ENCODE measurements at regions not wholly inside any gene's neighbourhood (a gene's known extent, or its start where the extent isn't known, plus 50 kb on each side); places are given as distances from the start of the nearest gene placed in this dataset.

DNA sequence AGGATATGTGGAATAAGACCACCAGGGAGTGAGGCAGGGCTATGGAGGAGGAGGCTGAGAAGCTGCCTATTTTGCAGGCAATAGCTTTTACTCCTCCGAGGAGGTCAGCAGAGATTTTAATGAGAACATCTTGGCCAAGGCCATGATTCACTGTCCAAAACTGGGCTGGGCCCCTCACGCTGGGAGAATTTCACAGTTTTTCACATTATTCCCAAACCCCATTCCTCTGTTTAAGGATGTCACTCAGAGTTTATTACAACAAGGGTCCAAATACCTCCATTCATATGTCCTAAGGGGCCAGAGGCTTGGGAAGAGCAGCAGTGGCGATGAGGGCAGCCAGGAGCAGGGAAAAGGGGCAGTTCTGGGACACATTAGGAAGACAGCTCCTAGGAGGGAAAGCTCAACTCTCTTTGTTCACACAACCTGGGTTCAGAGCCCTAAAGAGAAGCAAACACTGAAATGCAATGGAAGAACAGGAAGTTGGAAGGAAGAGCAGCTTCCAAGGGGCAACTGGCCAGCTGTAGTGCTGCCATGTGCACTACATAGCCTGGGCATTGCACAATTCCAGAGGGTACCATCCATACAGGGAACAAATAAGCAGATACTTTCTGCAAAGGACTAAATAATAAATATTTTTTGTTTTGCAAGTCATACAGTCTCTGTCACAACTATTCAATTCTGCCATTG, 283.2 kb downstream of the NUAK1 start:
- Histone ChIP-seq H3K4me3 (replicated peaks in 1 of 3; ENCODE audit: insufficient read depth in 1 of 3, low read depth in 2 of 3, low read length in 3 of 3) (no peak overlapping the region), H3K27me3 (ENCODE audit: control insufficient read depth in 1 of 2, insufficient read depth in 2 of 2, low read length in 2 of 2) (no peaks in the 10 kb centered on the region), H3K36me3 (replicated peaks in 1 of 2; ENCODE audit: control insufficient read depth in 1 of 2, insufficient read depth in 2 of 2, low read length in 2 of 2) (no peaks in the 10 kb centered on the region), H3K4me1 (ENCODE audit: insufficient read depth, low read length) (no peaks in the 10 kb centered on the region), H3K27ac (ENCODE audit: extremely low read length, insufficient read depth, low read length) (no peak overlapping the region), H4K20me1 (ENCODE audit: insufficient read depth, low read length) (no peaks in the 10 kb centered on the region), H2AFZ (ENCODE audit: low read length) (no peak overlapping the region), H3K4me2 (ENCODE audit: low read depth, low read length) (no peak overlapping the region), H3K9ac (ENCODE audit: insufficient read depth, low read depth, low read length) (no peak overlapping the region), H3K79me2 (ENCODE audit: insufficient read depth, low read length) (no peaks in the 10 kb centered on the region), H3K9me3 (ENCODE audit: low read length) (no peaks in the 10 kb centered on the region)
- DNase-seq (ENCODE audit: low spot score) (no peak), ATAC-seq (no peak), FAIRE-seq (no peak)
- WGBS (ENCODE audit: low lambda C conversion rate): 18% methylated on average over 3 of the region's 3 CpGs
- TF ChIP-seq, protein P1, sequence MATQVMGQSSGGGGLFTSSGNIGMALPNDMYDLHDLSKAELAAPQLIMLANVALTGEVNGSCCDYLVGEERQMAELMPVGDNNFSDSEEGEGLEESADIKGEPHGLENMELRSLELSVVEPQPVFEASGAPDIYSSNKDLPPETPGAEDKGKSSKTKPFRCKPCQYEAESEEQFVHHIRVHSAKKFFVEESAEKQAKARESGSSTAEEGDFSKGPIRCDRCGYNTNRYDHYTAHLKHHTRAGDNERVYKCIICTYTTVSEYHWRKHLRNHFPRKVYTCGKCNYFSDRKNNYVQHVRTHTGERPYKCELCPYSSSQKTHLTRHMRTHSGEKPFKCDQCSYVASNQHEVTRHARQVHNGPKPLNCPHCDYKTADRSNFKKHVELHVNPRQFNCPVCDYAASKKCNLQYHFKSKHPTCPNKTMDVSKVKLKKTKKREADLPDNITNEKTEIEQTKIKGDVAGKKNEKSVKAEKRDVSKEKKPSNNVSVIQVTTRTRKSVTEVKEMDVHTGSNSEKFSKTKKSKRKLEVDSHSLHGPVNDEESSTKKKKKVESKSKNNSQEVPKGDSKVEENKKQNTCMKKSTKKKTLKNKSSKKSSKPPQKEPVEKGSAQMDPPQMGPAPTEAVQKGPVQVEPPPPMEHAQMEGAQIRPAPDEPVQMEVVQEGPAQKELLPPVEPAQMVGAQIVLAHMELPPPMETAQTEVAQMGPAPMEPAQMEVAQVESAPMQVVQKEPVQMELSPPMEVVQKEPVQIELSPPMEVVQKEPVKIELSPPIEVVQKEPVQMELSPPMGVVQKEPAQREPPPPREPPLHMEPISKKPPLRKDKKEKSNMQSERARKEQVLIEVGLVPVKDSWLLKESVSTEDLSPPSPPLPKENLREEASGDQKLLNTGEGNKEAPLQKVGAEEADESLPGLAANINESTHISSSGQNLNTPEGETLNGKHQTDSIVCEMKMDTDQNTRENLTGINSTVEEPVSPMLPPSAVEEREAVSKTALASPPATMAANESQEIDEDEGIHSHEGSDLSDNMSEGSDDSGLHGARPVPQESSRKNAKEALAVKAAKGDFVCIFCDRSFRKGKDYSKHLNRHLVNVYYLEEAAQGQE (IDR thresholded peaks at IDR 0.05; ENCODE audit: borderline replicate concordance in 1 of 2, low read depth in 1 of 2, low read length in 2 of 2): no peak
- TF ChIP-seq ZNF136 (CRISPR knock-in tag; IDR thresholded peaks at IDR 0.05; ENCODE audit: low read depth) (no peak), ZSCAN31 (CRISPR knock-in tag; IDR thresholded peaks at IDR 0.05; ENCODE audit: low read depth) (no peak)
- TF ChIP-seq, protein P2, sequence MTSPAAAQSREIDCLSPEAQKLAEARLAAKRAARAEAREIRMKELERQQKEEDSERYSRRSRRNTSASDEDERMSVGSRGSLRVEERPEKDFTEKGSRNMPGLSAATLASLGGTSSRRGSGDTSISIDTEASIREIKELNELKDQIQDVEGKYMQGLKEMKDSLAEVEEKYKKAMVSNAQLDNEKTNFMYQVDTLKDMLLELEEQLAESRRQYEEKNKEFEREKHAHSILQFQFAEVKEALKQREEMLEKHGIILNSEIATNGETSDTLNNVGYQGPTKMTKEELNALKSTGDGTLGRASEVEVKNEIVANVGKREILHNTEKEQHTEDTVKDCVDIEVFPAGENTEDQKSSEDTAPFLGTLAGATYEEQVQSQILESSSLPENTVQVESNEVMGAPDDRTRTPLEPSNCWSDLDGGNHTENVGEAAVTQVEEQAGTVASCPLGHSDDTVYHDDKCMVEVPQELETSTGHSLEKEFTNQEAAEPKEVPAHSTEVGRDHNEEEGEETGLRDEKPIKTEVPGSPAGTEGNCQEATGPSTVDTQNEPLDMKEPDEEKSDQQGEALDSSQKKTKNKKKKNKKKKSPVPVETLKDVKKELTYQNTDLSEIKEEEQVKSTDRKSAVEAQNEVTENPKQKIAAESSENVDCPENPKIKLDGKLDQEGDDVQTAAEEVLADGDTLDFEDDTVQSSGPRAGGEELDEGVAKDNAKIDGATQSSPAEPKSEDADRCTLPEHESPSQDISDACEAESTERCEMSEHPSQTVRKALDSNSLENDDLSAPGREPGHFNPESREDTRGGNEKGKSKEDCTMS (CRISPR knock-in tag; conservative IDR thresholded peaks at IDR 0.05): no peak
- TF ChIP-seq, protein P3, sequence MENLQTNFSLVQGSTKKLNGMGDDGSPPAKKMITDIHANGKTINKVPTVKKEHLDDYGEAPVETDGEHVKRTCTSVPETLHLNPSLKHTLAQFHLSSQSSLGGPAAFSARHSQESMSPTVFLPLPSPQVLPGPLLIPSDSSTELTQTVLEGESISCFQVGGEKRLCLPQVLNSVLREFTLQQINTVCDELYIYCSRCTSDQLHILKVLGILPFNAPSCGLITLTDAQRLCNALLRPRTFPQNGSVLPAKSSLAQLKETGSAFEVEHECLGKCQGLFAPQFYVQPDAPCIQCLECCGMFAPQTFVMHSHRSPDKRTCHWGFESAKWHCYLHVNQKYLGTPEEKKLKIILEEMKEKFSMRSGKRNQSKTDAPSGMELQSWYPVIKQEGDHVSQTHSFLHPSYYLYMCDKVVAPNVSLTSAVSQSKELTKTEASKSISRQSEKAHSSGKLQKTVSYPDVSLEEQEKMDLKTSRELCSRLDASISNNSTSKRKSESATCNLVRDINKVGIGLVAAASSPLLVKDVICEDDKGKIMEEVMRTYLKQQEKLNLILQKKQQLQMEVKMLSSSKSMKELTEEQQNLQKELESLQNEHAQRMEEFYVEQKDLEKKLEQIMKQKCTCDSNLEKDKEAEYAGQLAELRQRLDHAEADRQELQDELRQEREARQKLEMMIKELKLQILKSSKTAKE (CRISPR knock-in tag; IDR thresholded peaks at IDR 0.05; ENCODE audit: borderline replicate concordance): no peak
- TF ChIP-seq, protein P4, sequence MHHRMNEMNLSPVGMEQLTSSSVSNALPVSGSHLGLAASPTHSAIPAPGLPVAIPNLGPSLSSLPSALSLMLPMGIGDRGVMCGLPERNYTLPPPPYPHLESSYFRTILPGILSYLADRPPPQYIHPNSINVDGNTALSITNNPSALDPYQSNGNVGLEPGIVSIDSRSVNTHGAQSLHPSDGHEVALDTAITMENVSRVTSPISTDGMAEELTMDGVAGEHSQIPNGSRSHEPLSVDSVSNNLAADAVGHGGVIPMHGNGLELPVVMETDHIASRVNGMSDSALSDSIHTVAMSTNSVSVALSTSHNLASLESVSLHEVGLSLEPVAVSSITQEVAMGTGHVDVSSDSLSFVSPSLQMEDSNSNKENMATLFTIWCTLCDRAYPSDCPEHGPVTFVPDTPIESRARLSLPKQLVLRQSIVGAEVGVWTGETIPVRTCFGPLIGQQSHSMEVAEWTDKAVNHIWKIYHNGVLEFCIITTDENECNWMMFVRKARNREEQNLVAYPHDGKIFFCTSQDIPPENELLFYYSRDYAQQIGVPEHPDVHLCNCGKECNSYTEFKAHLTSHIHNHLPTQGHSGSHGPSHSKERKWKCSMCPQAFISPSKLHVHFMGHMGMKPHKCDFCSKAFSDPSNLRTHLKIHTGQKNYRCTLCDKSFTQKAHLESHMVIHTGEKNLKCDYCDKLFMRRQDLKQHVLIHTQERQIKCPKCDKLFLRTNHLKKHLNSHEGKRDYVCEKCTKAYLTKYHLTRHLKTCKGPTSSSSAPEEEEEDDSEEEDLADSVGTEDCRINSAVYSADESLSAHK (CRISPR knock-in tag; IDR thresholded peaks at IDR 0.05; ENCODE audit: borderline replicate concordance): no peak
- ChIA-PET POLR2A (no interaction called here), CTCF (ENCODE audit: low intra/inter-chr PET ratio, low total read pairs) (no interaction called here)
- in situ Hi-C loops (cut with HindIII; ENCODE audit: extremely low pct_ligation_motif_present, low pct_unique_long_range_greater_than_20kb) (no loop called here), intact Hi-C loops (cut with micrococcal nuclease; ENCODE audit: unreplicated experiment) (loop anchor here (2.0 kb wide), 1 partner anchor 71 kb away; no protein-coding TSS in a partner anchor)
- no TSS peak for BruUV-seq (replicated peaks)
